SU-DHL-6 (cell line): ENCODE measurements at regions not wholly inside any gene's neighbourhood (a gene's known extent, or its start where the extent isn't known, plus 50 kb on each side); places are given as distances from the start of the nearest gene placed in this dataset.

Source experiments
- EZH2phosphoT487 ChIP-seq: fragments of 200-600 bp; sonication (generic), shearing (Covaris generic); conservative IDR thresholded peaks from 2 replicates; pipeline ENCODE4 v1.6.1; 2018; ENCODE audit warnings: mild to moderate bottlenecking, antibody characterized with exemption, low read length, moderate library complexity, mixed read lengths
- TF ChIP-seq, protein P1 (sequence below): fragments of 200-600 bp; sonication (generic); IDR thresholded peaks from one replicate; pipeline ENCODE4 v1.5.1; 2017; ENCODE audit warnings: antibody characterized with exemption, mild to moderate bottlenecking, low read length, moderate library complexity; ENCODE audit not compliant: insufficient read depth, poor library complexity, severe bottlenecking

DNA sequence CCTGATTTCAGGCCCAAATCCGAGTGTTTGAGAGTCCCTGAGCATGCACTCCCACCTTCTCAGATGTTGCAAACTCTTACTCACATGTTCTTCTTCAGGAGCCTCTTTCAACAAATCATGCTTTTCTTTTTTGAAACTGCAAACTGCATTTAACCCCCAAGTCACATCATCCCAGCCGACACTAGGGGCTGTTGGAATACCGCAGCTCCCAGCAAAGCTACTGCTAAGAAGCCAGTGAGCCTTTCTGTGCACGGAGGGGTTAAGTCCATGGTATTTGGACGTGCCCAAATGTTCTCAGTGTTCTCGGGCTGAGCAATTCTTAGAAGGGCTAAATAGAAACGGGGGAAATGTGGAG lies 282.9 kb downstream of the NFIB start:
- TF ChIP-seq, protein P1, sequence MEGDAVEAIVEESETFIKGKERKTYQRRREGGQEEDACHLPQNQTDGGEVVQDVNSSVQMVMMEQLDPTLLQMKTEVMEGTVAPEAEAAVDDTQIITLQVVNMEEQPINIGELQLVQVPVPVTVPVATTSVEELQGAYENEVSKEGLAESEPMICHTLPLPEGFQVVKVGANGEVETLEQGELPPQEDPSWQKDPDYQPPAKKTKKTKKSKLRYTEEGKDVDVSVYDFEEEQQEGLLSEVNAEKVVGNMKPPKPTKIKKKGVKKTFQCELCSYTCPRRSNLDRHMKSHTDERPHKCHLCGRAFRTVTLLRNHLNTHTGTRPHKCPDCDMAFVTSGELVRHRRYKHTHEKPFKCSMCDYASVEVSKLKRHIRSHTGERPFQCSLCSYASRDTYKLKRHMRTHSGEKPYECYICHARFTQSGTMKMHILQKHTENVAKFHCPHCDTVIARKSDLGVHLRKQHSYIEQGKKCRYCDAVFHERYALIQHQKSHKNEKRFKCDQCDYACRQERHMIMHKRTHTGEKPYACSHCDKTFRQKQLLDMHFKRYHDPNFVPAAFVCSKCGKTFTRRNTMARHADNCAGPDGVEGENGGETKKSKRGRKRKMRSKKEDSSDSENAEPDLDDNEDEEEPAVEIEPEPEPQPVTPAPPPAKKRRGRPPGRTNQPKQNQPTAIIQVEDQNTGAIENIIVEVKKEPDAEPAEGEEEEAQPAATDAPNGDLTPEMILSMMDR, result no peak
- no peak for TF ChIP-seq EZH2phosphoT487
